HT1080 (cell line): ENCODE measurements at regions not wholly inside any gene's neighbourhood (a gene's known extent, or its start where the extent isn't known, plus 50 kb on each side); places are given as distances from the start of the nearest gene placed in this dataset.

Experiments
- DNase-seq: peaks from one replicate; pipeline ENCODE4 v3.0.0-alpha.2; 2015; ENCODE audit warnings: low read depth

- no peak for DNase-seq
Measured at GRCh38 chrX:124986284-124986683, 333.4 kb upstream of the TEX13C start.

- no peak for DNase-seq
Measured at GRCh38 chrX:124993735-124994134, 325.9 kb upstream of the TEX13C start.

GRCh38 chrX:124994404-124994803, 325.3 kb upstream of the TEX13C start:
- DNase-seq: no peak

DNA sequence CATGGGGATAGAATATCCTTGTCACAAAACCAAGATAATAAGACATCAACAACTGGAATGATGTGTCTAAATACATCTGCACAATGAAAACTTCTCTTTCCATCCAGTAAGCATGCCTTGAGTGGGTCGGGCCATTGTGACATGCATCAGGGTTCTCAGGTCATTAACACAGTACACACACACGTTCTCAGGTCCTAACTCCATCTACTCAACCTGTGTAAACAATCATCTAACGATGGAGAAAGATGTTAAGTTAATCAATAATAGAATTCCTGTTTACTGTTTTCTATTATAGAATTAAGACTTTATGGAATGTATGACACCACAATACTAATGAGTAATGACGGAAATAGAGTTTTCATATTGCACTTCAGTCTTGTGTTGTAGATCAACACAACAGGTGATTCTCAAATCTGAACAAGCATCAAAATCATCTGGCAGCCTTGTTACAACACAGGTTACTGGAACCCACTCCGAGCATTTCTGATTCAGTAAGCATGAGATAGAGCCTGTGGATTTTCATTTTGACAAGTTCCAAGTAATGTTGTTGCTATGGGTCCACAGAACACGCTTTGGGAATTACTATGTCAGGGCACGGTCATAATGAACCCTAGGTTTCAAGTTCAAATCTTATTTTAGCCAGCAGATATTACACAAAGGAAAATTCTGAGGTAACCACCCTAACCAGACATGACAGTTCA, 315.8 kb upstream of the TEX13C start:
- DNase-seq: no peak

- peak; percentile 13 for DNase-seq
Measured at GRCh38 chrX:125004799-125005198, 314.9 kb upstream of the TEX13C start.

DNA sequence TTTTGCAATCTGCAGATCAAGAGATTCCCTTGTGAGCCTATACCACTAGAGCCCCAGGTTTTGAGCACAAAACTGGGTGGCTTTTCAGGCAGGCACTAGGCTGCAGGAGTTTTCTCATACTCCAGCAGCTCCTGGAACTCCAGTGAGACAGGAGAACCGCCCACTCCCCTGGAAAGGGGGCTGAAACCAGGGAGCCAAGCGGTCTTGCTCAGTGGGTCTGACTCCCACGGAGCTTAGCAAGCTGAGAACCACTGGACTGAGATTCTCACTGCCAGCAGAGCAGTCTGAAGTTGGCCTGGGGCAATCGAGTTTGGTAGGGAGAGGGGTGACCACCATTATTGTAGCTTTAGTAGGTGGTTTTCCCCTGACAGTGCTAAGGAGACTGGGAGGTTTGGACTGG, 313.8 kb upstream of the TEX13C start:
- DNase-seq: no peak

- no peak for DNase-seq
Measured at GRCh38 chrX:125006704-125007103, 313.0 kb upstream of the TEX13C start.

GRCh38 chrX:125012585-125012984, 307.1 kb upstream of the TEX13C start:
- DNase-seq: no peak

DNA sequence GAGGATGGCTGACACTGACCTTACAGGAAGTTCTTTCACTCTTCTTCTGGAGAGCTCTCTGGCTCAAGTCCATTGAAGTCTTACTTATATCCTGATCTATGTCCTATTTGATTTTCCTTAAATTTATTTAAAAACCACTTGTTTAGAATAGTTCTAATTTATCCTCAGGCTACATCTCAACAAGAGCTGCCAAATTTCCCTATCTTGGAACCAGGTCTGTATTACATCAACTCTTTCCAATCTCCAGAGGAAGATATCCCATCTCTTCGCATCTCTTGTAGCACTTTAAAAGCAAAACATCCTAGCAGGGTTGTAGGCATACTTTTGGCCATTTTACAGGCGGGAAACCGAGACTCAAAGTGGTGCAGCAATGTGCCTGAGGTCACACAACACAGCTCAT, 290.5 kb upstream of the TEX13C start:
- no peak for DNase-seq
